Umbilical cord (tissue), 1 donor: ENCODE measurements at regions not wholly inside any gene's neighbourhood (a gene's known extent, or its start where the extent isn't known, plus 50 kb on each side); places are given as distances from the start of the nearest gene placed in this dataset.
A peak's percentile ranks its signal among the peaks of the same experiment; 100 is the strongest.

Experiments
- DNase-seq: peaks from one replicate; pipeline ENCODE4 v3.0.0-alpha.2; 2015; ENCODE audit warnings: low spot score

- no peak for DNase-seq
Measured at GRCh38 chr2:5057891-5058351, 634.3 kb upstream of the SOX11 start.

GRCh38 chr2:5060956-5061355, 631.2 kb upstream of the SOX11 start:
- DNase-seq, result no peak

- DNase-seq, result no peak
Measured at GRCh38 chr2:5064687-5065086, 627.5 kb upstream of the SOX11 start.

GRCh38 chr2:5067816-5068215, 624.4 kb upstream of the SOX11 start:
- no peak for DNase-seq

GRCh38 chr2:5070257-5070656, 621.9 kb upstream of the SOX11 start:
- no peak for DNase-seq

GRCh38 chr2:5074733-5075132, 617.5 kb upstream of the SOX11 start:
- DNase-seq, result no peak

GRCh38 chr2:5076599-5076998, 615.6 kb upstream of the SOX11 start:
- DNase-seq, result no peak

- no peak for DNase-seq
Measured at GRCh38 chr2:5077479-5078089, 614.6 kb upstream of the SOX11 start.

- no peak for DNase-seq
Measured at GRCh38 chr2:5083402-5083801, 608.8 kb upstream of the SOX11 start.

GRCh38 chr2:5089409-5089808, 602.8 kb upstream of the SOX11 start:
- DNase-seq, result no peak

GRCh38 chr2:5093056-5093455, 599.1 kb upstream of the SOX11 start:
- no peak for DNase-seq

GRCh38 chr2:5093518-5093917, 598.7 kb upstream of the SOX11 start:
- DNase-seq, result no peak

GRCh38 chr2:5094192-5094591, 598.0 kb upstream of the SOX11 start:
- DNase-seq, result no peak

- no peak for DNase-seq
Measured at GRCh38 chr2:5098286-5098685, 593.9 kb upstream of the SOX11 start.

- DNase-seq, result no peak
Measured at GRCh38 chr2:5102823-5103222, 589.4 kb upstream of the SOX11 start.

- DNase-seq, result peak; percentile 72
Measured at GRCh38 chr2:5111581-5111980, 580.6 kb upstream of the SOX11 start.

- DNase-seq, result no peak
Measured at GRCh38 chr2:5119046-5119445, 573.1 kb upstream of the SOX11 start.

- no peak for DNase-seq
Measured at GRCh38 chr2:5121121-5121520, 571.1 kb upstream of the SOX11 start.

GRCh38 chr2:5121642-5122041, 570.5 kb upstream of the SOX11 start:
- no peak for DNase-seq

GRCh38 chr2:5123582-5124196, 568.5 kb upstream of the SOX11 start:
- DNase-seq, result peak; percentile 11

- no peak for DNase-seq
Measured at GRCh38 chr2:5125017-5125730, 567.0 kb upstream of the SOX11 start.

GRCh38 chr2:5132281-5132680, 559.9 kb upstream of the SOX11 start:
- no peak for DNase-seq

GRCh38 chr2:5140347-5140746, 551.8 kb upstream of the SOX11 start:
- no peak for DNase-seq
